Activated CD4-positive, CD25-positive, alpha-beta regulatory T cell treated with anti-CD3 and anti-CD28 coated beads, Interleukin-2, amount 50 U/mL, for 16 hours (primary cell): ENCODE measurements at regions not wholly inside any gene's neighbourhood (a gene's known extent, or its start where the extent isn't known, plus 50 kb on each side); places are given as distances from the start of the nearest gene placed in this dataset.

ENCODE experiments used
- DNase-seq: peaks from one replicate; pipeline ENCODE4 v3.0.0-alpha.2; 2020; ENCODE audit warnings: low read depth, low spot score

DNA sequence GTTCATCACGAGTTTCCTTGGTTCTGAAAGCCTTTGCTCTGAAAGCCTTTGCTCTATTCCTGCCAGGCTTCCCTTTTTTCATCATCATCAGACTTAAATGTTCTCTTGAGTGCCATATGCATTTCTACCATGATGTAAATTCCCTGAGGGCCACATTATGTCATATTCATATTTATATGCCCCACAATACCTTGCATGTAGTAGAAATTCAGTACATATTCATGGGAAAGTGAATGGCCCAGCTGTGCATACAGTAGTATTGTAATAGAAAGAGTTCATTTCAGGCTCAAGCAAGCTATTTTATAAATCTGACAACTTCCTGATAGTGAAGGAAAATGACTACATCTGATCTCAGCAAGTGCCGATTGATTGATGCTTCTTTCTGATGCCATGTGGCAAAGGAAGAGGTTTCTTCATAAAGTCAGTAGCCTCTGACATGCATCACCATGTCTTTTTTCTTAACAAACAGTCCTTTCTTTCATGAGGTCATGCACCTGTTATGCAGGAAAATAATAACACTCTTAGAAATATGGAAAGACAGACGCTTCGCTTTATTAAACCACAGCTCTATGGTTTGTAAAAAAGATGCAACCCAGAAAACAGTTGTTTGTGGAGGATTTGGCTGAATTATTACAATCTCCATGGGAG, 308.7 kb downstream of the SAMD5 start:
- no peak for DNase-seq

DNA sequence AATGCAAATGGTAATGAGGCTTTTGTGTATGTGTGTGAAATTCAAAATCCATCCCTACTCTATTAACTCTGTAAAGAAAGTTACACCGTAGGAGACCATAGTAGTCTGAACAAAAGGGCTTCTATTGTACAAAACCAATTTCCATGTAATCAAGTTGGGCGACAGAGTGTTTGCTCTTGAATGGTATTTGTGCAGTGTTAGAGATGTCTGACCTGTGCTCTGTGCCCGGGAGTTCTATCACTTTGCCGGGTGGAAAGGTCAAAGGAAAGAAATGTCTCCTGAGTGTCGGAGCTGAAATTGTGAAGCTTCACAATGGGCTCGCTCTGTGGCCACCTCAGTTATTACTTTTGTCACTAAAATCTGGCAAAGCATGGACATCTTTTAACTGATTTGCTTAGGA, 312.0 kb downstream of the SAMD5 start:
- DNase-seq: no peak

DNA sequence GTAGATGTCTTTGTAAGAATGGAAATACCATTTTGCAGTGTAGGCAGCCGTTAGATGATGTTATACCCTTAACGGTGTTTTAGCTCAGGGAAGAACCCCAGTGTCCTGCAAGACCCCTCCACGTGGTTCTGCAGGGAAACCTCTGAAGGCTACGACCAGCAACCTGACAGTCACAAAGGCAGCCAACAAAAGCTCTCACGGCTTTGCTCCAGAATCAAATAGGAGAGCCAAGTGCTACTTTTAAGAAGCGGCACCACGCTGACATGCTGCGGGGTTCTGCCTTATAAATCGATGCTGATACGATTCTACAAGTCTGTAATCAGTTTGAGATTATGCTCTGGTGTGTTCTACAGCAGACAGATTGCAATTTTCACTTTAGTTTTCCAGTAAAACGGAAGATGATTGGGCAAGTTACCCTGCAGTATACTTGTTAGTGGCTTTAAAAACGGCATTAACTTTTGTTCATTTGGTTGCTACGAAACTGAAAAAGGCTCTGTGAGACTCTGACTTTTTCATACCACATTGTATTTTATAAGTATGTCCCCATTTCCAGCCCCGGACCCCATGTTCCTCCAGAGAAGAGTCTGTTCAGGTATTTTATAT, 312.9 kb downstream of the SAMD5 start:
- DNase-seq: no peak

DNA sequence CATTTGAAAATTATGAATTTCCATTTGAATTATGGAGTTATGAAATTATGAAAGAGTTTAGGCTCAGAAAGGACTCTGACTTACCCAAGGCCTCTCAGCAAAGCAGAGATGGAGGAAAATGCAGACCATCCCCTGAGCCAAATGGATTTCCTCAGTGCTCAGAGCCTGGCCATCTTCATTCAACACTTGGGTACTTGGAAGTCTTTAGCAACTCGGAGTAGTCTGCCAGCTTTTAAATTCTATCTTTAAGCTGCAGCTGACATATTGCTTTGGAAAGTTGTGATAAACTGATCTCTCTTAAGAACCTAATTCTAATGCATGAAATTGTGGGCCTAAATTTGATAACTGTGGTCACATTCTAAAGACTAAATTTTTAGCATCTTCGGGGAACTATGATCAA, 315.4 kb downstream of the SAMD5 start:
- no peak for DNase-seq

DNA sequence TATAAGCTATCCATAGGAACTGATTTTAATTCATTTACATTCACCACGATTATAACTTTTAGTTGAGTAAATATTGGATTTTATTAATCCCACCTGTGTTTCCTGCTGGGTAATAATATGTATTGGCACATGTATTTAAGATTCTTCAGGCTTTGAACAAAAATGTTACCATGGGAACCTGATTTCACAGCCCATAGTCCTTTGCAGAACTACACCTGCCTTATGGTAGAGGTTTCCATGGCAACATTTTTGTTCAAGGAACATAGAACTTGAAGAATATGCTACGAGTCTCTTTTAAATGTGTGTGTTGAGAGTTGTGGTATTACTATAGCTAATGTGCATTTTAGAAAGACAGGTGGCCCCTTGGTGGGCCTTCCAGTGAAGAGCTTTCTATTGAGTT, 317.4 kb downstream of the SAMD5 start:
- DNase-seq: no peak

DNA sequence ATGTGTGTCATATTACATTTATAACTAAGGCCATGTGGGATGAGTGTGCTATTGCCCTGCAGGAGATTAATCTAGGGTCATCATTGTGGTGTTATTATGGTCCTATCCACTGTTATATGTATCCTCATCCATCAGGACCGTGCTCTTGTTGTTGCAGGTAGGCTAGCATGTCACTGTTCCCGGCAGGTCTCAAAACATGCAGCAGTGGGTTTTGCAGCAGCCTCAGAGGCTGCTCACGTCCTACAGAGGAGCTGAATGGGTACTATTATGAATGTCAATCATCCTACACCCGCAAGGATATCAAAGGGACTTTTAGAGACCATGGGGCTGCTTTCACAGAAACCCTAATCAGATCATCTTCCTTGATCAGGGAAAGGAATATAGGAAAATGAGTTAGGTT, 318.2 kb downstream of the SAMD5 start:
- DNase-seq: no peak

DNA sequence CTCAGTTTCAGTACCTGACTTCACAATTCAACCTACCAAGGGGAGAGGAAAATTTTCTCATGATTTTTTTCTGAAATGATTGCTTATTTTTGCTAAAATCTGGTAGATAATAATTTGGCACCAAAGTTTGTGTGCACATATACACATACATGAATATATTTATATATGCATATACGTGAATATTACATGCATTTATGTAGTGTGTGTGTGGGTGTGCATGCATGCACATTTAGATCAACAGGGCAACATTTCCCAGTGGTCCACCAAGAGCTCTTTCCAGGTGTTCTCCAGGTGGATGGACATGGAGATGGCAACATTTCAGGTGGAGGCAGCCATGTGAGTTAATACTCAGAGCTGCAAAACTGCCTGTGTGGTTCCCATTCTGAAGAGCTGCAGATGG, 320.9 kb downstream of the SAMD5 start:
- DNase-seq: no peak

DNA sequence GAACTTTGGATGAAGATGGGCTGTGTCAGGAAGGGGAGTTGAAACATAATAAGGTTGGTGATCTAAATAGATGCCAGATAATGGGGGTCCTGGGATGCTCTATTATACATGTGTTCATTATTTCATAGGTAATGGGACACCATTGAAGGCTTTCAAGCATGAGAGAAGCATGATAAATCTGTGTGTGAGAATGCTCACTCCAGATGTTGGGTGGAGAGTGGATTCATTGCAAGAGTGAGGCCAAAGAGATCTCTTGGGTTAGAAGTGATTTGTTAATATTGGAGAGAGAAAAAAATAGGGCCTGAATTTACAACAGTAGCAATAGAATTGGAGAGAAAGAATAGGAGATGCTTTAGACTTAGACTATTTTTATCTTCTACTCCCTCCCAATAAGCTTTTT, 321.3 kb downstream of the SAMD5 start:
- DNase-seq: no peak

DNA sequence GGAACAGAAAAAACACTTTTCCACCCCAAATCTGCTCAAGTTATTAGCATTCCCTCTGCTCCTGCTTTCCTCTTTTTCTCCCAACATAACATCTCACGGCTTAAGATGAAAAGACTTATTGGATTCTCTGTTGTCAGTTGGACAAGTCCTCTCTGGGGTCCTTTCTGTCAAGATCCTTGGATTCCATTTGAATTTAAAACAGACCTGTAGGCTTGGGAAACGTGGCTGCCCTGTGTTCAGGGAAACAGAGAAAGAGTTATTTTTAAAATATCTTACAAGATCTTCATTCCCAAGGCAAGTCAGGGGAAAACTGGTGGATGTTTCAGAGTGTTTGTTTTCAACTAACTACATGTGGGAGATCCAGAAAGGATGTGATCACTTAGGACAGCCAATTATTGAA, 322.9 kb downstream of the SAMD5 start:
- DNase-seq: no peak

DNA sequence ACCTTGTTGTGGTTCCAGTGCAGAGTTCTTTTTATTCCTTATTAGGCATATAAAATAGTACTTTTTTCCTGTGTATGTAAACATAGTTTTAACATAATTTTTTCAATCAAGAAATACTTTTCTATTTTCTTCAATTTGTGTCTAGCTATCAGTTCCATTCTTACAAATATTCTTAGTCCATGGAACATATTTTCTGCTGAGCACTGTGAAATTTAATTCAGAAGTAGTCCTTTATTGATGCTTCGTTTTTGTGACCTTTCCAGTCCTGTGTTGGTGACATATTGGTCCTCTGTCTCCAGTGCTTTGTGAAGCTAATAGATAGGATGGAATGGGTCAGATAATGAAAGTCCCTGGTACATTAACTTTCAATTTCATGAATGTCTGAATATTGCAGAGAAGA, 325.1 kb downstream of the SAMD5 start:
- no peak for DNase-seq

DNA sequence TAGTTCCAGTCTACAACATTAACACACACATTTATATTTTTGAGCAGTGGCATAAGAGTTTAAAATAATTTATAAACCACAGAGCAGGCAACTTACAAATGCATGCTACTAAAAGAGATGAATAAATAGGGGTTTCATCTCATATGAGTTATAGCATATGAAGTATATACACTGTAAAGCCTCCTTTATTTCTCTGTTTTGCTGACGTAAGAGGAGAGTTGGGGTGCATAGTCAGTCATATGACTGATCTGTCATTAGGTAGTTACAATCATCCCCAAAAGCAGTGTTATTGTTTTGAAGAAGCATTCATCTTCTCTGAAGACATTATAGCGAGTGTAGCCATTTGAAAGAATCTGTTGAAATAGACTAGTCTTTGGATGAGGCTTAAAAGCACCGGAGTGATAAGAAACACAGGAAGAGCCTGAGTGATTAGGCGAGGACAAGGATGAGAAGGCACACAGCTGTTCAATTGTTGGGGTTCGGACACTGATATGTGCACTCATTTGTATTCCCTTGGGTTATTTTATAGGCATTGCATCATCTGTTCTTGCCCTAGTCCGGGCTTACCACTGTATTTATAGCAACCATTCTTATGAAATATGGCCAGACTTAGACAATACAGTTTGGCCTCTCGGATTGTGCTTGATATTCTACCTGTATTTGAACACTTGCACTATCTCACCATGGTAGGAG, 325.7 kb downstream of the SAMD5 start:
- DNase-seq: no peak

DNA sequence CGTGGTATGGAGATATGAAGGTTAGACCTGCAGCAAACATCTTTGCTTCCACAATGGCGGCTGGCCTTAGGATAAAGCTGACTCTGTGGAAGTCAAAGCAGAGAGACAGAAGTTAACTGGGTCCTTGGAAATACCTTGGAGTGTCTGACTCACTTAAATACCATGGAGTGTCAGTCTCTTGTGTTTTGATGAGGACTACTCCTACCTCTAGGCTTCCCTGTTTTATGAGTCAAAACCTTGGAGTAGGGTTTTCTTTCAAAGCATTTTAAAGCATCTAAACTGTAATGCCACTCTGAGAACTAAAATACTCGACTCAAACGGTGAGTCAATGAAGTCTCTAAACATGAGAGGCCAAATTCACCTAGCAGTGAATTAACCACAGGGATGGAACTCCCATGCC, 329.1 kb downstream of the SAMD5 start:
- DNase-seq: no peak

DNA sequence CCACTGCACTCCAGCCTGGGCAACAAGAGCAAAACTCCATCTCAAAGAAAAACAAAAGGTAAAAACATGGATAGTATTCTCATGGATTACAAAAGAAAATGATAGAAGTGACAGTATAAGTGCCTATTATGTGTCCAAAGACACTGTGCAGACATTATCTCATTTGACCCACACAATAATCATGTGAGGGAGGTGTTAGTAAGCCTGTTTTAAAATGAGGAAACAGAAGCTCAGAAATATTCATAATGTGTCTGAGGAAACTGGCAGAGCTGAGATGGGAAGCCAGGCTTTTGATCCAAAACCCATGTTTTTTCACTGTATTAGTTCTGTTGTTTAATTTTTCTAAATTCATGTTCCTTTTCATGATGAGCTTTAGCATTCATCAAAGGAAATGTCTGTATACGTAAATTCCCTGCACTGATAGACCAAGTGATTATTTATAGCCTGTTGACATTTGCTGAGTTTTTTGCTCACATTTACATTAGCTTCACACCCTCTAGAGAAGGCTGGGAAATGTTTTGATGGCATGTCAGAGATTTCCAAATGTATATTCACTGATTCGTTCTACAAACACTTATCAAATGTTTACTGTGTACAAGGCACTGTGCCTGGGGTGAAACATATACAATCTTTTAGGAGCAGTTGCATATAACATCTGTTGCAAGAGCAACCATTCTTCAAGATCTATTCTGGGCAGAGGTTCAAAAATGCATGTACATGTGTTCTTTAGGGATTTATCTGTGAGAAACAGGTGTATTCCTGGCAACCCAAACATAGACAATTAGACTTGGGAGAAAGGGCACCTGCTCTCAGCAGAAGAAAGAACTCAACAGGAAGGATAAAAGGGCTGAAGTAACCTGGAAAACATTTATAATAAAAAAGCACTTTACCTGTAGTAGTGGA, 331.5 kb downstream of the SAMD5 start:
- no peak for DNase-seq

DNA sequence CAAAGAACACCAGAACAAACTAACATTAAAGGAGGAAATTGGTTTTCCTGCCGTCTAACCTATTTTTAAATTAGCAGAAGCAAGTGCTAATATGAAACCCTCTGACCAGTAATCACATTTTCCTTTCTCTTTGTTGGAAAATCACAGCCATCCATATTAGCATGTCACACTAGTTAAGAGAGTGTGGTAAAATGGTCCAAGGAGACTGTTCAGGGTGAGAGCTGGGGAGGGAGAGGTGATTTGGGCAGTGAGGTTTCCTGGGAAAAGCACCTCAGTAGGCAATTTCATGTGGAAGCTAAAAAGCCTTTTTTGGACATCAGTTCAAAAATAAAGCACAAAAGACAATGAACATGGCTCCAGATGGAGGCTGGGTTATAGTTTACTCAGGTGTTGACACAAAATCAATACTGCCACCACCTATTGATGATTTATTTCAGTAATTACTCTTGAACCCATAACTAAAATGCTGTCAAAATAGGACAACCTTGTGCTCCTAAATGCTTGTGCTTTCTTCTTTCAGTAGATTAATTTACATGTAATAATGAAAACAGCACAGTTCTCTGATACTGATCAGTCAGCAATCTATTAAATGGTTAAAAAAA, 333.2 kb downstream of the SAMD5 start:
- DNase-seq: no peak

DNA sequence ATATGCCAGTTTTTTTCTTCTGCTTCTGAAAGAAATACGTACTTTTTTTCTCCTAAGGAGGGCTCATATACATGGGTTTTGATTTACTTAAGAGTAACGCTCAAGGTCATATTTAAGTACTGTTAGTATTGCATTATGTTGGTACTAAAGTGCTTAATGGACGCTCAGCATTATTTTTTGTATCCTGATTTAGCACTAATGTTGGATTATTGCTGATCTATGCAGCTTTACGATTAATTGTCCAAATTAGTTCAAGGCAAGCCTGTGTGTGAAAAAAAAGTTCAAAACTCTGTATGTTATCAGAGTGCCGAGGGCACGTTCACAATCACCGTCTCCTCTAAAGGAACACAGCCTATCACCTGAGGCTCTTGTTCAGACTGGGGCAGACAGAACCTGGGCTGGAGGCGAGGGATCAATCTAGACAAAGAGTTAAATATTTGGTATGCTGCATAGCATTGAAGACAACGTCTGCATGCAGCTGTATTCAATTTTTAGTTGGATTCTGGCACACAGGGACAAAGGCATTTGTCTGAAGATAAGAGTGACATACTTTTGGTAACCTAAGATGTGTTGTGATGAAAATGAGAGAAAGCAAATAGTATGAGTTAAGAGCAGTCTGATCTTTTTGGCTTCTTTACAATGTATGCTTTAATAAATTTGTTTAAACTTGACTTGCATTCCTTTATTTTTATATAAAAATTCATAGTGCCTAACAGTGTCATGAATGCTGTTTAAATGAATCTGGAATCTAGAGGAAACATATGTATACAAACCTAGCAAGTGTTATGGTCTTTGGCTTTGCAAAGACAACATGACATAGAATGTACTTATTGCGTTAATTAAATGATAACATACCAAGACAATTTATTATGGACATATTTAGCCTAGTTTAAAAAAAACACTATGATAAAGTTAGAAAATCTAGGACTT, 341.2 kb downstream of the SAMD5 start:
- DNase-seq: no peak

DNA sequence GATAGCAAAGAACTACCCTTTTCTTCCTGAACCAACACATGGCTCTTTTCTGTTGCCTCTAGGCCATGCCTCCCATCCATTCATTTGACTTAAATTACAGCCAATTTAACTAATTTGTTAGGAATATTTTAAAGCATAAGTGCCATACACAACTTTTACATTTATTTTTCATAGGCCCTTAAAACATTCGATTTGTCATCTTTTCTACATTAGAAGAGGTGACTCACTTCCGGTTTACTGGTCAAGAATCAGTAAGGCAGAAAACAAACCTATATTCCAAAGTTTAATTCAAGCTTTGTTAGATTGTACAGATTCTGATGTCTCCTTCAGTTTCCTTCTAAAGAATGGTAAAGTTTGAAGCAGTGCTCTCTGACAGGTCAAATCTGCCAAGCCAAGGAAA, 344.3 kb downstream of the SAMD5 start:
- no peak for DNase-seq

DNA sequence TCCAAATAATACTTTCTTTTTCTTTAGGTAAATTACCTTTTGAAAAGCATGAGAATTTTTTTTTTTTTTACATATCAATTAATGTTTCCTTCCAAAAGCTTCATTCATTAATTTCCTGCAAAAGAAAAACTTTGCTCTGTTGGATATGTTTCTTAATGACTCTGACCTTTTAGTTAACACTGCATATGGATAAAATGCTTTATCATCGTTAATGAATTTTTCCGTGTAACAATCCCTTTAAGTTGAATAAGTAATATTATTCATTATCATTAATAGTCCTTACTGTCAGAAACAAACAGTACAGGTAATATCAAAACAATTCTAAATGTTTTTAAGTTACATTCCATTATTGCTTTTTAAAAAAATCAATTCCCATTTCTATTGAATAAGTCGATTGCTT, 345.1 kb downstream of the SAMD5 start:
- no peak for DNase-seq

DNA sequence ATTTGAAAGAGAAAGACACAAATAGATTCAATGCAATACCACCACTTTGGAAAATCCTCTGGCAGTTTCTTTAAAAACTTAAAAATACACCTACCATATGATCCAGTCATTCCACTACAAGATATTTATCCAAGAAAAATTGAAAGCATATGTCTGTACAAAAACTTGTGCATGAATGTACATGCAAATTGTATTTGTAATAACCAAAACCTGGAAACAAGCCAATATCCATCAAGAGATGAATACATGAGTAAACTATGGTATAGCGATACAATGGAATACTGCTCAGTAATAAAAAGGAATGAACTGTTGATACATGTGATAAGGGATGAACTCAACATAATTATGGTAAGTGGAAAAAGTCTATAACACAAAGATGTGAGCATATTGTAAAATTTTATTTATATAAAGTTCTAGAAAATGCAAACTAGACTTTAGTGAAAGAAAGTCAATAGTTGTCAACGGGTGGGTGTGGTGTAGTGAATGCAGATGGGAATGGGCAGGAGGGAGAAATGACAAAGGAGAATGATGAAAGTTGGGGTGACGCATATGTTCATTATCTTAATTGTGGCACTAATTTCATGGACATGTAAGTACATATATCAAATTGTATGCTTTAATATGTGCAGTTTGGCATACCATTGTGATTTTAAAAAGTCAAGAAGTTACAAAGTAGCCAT, 347.5 kb downstream of the SAMD5 start:
- no peak for DNase-seq

DNA sequence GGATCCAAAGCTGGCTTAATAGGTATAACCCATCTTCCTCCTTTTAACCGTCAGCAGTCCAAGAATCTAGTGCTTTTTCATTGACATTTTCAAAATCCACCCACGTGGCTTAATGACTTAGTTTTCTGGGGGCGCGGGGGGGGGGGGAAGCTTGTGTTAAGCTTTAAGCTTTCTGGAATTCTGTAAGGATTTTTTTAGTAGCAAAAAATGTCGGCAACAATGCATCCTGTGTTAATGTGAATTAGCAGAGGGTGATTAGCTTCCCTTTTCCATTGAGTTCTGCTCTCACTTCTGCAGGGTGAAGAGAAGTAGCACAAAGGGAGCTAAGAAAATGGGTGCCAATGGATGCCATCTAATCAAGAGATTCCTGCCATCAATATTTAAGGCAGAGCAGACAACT, 348.2 kb downstream of the SAMD5 start:
- no peak for DNase-seq

DNA sequence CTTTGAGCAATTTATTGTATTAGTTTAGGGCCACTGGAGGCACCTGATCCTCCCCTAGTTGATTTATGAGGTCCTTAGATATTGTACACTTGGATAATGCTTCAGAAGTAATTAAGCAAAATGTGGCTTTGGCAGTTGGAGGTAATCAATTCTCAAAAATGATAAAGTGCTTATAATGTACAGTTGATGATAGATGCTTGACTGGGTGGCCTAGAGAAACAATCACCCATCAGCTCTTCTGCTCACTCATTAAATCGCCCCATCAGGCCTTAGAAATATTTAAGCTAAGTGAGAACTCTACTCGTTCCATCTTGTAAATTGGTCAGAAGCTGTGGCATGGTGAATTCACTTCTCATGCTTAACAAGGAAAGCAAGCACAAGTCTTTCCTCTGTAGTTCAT, 349.9 kb downstream of the SAMD5 start:
- no peak for DNase-seq
